A673 (cell line): ENCODE measurements at regions not wholly inside any gene's neighbourhood (a gene's known extent, or its start where the extent isn't known, plus 50 kb on each side); places are given as distances from the start of the nearest gene placed in this dataset.

Experiments used
- EZH2 ChIP-seq: fragments of 200-600 bp; sonication (generic); IDR thresholded peaks from 2 replicates; pipeline ENCODE4 v1.6.1; 2017; ENCODE audit warnings: borderline replicate concordance, low read depth, mild to moderate bottlenecking, mixed read lengths, antibody characterized with exemption, low read length; ENCODE audit not compliant: poor library complexity, severe bottlenecking
- TF ChIP-seq, protein P1 (sequence below): fragments of 300-800, 200-600 bp; sonication (generic); conservative IDR thresholded peaks from 2 replicates; pipeline ENCODE4 v1.5.1; 2017; ENCODE audit warnings: low read depth, mild to moderate bottlenecking, antibody characterized with exemption, low read length, moderate library complexity, mixed read lengths

- TF ChIP-seq, protein P1, sequence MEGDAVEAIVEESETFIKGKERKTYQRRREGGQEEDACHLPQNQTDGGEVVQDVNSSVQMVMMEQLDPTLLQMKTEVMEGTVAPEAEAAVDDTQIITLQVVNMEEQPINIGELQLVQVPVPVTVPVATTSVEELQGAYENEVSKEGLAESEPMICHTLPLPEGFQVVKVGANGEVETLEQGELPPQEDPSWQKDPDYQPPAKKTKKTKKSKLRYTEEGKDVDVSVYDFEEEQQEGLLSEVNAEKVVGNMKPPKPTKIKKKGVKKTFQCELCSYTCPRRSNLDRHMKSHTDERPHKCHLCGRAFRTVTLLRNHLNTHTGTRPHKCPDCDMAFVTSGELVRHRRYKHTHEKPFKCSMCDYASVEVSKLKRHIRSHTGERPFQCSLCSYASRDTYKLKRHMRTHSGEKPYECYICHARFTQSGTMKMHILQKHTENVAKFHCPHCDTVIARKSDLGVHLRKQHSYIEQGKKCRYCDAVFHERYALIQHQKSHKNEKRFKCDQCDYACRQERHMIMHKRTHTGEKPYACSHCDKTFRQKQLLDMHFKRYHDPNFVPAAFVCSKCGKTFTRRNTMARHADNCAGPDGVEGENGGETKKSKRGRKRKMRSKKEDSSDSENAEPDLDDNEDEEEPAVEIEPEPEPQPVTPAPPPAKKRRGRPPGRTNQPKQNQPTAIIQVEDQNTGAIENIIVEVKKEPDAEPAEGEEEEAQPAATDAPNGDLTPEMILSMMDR = no peak
- no peak for TF ChIP-seq EZH2
Observed at GRCh38 chr6:11425431-11425871, 112.1 kb upstream of the TMEM170B start.
